ENCODE measurements at regions not wholly inside any gene's neighbourhood (a gene's known extent, or its start where the extent isn't known, plus 50 kb on each side); places are given as distances from the start of the nearest gene placed in this dataset.
"Not testable (repeated sequence)": the region's sequence is repeated elsewhere in the genome, so short reads cannot be mapped to it uniquely, and the experiment has no call there.

DNA sequence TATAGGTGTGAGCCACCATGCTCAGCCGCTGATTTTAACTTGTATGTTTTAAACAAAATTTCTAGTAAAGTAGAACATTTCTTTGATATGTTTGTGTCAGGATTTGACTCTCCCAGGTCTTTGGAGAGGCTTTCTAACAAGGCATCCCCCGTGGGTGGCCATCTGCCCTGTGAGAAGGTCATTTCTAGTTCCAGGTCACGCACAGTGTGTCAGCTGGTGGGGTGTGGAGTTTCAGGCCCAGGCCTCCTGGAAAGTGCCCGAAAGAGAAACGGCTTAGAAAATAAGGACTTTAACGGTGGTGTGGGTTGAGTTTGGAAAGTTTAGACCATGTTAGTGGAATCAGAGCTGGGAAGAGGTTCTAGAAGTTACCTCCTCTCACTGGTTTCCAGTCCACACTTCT lies 61.0 kb downstream of the SPDYE17 start:
- DNase-seq: not testable (repeated sequence)

DNA sequence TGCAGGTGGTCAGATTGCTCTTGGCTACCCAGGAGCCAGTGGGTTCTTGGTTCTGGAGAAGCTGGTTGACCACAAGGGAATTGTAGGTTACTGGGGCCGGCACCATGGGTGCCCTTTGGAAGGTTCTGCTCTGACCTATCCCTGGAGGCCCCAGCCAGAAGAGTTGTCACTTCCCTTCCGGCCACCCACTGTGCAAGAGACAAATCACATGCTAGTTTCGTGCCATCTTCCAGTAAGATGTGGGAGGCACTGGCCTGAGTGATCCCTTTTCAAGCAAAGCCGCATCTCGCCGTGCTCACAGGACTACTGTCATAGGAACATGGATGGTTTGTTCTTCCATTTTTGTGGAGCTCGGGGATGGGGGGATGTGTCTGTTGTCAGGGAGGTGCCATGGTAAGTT lies 62.3 kb downstream of the SPDYE17 start:
- DNase-seq: not testable (repeated sequence)

DNA sequence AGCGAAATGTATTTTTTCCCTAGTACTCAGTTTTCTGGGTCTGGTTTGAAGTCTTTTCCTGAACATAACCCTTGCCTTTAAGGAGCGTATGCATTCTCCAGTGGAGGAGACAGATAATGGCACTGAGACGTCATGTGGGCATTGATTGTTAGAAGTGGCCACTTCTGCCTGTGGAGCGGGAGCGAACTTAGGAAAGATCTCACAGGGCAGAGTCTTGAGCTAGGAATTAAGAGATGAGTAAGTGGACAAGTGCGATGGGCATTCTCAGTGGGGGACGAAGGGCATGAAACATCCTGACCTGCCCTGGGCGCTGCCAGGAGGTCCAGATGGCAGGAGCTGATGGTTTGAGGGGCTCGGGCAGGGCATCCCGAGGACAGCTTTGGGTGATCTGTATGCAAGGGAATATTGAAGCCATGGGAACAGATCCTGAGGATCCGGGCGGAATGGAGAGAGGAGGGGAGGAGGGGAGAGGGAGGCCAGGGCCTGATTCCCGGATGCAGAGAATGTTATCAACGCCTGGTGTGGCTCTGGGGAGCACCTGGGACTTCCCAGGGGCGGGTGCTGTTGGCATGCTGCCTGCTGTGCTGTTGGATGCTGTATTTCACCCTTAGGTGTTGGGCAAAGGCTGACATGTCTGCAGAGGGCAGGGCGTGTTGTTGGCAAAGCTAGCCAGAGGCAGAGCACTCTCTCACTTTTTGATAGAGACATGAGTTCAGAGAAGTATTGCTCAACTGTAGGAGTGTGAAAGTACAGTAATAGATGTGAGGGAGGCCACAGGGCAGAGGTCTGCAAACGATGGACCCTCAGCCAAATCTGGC lies 66.2 kb downstream of the SPDYE17 start:
- DNase-seq: not testable (repeated sequence)

DNA sequence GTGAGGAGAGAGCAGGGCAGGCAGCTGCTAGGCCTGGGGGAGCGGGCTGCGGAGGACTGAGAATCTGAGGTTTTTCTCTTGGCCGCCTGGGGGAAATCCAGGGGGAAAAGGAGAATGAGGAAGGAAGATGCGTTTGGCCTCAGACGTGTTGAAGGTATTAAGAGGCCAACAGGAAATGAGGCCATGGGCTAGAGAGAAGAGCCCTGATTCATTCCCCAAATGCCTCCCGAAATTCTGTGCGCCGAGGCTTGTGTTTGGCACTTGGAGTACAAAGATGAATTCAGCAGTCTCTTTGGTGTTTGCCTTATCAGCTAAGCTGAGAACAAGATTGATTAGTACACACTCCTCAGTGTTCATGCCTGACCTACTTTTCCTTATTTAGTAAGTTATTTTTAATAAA lies 68.1 kb downstream of the SPDYE17 start:
- not testable (repeated sequence) for DNase-seq

DNA sequence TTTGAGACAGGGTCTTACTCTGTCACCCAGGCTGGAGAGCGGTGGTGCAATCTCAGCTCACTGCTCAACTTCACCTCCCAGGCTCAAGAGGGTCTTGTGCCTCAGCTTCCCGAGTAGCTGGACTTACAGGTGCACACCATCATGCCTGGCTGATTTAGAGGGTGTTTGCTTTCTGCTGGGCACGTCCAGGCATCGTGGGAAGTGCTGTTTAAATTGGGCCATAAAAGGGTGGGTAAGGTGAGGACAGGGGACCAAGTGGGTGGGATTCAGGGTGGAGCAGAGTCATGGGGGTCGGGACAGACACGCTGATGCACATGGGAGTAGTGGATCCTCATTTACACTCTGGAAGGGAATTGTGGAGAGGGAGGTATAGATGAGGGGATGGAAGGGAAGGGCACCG lies 69.1 kb downstream of the SPDYE17 start:
- not testable (repeated sequence) for DNase-seq

DNA sequence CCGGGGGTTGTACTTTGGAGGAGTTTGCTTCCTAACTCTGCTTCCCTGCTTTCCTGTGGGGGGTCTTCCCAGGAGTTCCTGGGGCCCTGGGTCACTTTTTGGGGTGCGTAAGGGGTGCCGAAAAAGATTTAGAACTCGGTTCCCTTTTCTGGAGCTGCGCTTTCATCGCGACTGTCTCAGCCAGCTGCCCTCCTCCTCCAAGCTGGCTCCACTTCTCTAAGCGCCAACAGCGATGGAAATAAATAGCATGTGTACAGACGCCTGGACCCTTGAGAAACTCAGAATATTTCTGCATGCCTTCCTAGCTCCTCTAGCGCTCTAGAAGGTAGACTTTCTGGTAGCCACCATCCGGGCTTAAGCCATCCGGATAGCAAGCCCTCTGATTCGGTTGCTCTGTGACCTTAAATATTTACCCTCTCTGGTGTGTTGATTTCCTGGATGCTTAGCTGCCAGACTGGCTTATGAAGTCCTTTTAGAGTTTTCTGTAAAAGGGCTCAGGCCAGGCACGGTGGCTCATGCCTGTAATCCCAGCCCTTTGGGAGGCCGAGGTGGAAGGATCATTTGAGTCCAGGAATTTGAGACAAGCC lies 71.7 kb downstream of the SPDYE17 start:
- not testable (repeated sequence) for DNase-seq

DNA sequence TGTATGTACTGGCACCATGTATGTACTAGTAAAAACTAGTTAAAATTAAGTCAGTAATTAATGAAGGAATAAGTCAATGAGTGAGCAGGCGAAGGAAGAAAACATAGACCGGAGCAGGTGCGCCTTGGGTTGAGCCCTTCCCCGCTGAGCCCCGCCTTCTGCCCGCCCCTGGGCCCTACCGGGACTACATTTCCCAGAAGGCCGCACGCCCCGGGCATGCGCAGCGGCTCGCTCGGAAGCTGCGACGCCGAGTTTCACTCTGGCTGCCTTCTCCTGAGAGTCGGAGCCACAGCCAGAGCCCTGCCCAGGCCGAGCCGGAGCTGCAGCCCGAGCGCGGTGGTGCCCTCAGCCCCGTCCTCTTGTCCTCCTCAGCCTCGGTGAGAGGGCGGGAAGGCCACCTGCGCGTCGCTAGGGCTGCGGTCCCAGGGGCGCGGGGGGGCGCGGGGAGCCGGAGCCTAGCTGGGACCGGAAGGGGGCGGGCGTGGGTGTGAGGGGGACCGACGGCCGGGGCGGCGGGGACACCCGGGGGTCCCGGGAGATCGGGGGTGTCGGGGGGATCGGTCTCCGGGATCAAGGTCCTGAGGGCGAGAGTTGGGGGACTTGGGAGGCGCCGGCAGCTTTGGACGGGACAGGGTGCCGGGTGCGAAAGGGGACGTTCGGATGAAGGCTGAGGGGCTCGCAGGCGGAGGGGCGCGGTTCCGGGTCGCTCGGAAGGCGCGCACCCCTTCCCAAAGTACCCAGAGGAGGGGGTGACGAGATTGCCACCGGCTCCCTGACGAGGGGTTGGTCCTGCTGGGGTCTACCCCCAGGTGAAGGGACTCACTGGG lies 72.4 kb downstream of the SPDYE17 start:
- DNase-seq: not testable (repeated sequence)

DNA sequence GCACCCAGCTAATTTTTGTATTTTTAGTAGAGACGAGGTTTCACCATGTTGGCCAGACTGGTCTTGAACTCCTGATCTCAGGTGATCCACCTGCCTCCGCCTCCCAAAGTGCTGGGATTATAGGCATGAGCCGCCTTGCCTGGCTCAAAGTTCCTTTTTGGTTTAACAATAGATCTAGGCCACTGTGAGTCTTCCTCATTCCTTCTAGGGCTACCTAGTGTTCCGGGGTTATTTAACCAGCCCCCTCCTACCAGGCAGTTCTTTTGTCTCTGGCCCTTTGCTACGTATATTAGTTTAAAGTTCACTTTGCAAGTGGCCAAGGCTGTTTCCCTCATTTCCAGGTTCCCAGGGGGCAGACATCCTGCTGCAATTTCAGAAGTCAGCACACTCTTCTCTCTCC lies 75.6 kb downstream of the SPDYE17 start:
- not testable (repeated sequence) for DNase-seq

DNA sequence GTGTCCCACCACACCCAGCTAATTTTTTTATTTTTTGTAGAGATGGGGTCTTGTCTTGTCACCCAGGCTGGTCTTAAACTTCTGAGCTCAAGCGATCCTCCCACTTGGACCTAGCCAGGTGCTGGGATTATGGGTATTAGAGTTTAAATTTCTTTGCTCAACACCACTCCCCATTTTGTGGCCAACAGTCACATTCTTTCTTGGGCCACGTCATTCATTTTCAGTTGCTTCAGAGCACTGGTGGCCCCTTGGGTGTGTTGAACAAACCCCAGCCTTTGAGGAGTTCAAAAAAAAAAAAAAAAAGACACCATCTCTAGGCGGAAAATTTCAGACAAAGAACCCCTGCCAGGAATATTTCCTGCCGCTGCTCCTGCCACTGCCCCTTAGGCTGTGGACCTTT lies 77.0 kb downstream of the SPDYE17 start:
- not testable (repeated sequence) for DNase-seq

DNA sequence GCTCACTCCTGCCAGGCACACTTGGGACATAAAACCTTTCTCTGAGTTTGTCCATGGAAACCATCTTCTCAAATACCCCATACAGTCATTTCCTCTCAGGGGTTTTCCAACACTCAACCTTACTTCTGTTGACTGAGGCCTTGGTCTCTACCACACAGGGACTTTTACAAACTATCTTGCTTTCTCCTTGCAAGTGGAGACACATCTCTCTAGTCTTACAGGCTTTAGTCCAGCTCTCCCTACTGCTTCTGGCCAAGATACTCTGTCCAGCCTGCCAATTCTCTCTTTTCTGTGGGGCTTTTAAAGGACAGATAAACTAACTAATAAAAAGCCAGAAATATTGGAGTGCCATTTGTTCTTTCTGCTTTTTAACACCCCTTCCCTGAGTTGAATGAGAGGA lies 87.6 kb downstream of the SPDYE17 start:
- DNase-seq: not testable (repeated sequence)

DNA sequence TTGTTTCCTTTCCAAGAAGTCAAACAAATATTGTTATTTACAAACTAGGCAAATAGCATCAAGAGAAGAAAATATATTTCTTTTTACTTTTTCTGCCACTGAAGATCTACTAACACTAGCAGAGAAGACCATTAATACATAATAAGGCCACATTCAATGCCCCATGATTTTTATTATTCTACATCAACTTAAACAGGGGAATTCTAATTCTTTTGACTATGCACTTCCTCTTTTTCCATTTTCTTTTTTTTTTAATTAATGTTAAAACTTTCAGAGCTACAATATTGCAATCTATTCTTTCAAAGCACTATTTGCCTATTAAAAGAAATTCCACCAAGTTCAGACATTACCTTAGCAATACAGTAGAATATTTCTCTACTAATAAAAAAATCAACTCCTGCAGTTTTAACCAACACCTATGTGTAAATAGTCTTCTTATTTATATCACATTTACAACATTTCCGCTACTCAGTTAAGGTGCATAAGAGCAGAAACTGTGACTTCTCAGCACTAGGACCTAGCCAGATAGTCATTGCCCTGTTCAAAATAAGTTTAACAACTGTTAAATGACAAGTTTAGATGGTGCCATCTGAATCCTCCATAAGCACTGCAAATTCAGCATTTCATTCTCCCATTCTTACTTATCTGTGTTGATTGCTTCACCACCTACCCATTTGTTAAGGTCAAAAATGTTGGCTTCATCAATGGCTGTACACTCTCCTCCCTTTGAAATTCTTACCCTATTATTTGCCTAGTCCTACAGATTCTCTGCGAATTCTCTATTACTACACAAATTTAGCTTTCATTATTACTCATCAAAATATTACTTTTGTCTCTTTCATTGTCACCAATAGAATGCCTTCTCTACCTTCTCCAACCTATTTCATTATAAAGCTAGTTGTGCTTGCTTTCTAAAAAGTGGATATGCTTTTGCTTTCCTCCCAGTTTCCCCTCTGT lies 90.1 kb downstream of the SPDYE17 start:
- not testable (repeated sequence) for DNase-seq

DNA sequence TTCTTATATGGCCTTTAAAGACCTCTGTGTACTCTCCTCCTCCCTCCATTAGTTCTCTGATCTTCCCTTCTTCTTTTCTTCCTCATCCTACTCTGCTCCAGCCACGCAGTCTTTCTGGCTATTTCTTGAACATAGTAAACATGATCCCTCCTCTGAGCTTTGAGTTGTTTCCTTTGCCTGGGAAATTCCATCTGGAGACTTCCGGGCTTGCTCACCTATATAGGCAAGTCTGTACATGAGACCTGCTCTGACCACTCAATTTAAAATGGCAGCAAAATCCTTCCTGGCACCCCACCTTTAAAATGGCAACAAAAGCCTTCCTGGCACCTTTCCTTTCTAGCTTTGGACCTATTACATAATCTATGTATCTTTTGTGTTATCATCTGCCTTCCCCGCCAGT lies 94.4 kb downstream of the SPDYE17 start:
- DNase-seq: not testable (repeated sequence)

DNA sequence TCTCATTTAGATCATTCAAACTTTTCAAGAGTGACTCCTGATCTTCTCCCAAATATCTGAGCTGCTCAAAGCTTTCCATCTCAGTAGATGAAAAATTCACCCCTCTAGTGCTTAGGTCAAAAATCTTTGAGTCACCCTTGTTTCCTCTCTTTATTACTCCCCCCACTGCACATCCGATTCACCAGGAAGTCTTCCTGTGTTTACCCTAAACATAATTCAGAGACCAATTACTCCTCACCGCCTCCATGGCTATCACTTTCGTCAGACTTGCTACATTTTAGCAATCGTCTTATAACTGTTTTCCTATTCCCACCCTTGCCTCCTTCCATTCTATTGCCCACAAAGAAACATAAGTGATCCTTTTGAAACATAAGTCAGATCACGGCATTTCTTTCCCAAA lies 94.8 kb downstream of the SPDYE17 start:
- DNase-seq: not testable (repeated sequence)

DNA sequence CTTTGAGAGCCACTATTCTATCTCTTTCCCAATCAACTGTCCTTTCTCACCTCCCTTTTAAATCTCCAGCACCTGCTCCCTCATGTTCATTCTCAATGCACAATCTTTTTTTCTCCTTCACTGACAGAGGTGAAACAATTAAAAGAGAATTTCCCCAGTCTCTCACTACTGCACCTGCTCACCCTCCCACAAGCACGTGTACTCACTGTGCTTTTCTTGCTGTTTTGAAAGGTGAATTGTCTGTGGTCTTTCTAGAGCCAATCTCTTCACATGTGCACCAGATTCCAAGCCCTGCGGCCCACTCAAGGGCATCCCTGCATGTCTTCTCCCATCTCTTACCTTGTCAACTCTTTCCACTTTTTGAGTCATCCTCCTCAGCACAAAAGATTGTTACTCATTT lies 95.8 kb downstream of the SPDYE17 start:
- DNase-seq: not testable (repeated sequence)

DNA sequence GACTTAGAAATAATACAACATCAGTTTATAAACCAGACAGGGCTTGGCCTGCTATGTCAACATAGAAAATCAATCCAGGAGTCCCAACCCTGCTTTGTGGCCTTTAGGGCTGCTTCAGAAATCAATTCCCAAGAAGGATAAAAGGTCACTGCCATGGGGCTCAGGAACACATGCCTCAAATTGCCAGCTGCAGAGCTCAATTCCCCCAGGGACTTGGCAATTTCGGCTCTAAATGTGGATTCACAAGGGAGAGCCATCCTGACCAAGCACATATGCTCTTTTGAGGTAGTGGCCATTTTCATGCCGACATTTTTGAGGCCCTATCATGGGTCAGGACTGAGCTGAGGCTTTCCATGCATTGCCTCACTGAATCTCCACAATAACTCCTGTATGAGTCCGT lies 97.5 kb downstream of the SPDYE17 start:
- DNase-seq: not testable (repeated sequence)

DNA sequence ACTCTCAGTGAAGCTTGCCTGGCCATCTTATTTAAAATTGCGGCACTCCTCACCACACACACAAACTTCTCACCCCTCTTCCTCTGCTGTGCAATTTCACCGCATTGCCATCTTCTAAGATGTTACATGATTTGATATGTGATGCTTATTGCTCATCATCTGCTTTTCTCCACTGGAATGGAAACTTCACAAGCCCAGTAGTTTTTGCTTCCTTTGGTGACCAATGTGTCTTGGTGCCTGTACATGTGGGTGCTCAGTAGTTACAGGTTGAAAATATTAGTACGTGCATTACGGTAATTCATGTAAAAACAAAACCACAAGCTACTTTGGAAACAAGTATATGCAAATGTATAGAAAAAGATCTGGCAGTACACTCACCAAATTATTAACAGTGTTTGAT lies 99.2 kb downstream of the SPDYE17 start:
- not testable (repeated sequence) for DNase-seq

DNA sequence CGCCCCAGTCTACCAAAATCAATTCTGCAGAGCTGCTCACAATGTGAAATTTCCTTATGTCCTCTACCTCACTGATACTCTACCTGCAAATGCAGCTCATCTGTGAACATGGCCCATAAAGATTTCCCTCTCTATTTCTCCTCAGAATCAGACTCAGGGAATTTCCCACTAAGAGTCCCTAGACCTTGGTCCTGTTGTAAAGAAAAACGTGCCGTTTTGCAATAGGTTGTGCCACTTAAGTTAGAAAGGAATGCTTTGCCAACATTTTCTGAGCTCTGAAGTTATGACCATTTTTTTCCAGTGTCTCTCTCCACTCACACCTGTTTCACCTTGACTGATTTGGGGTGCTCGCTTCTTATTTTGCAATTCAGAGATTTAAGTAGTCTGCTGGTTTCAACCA lies 100.7 kb downstream of the SPDYE17 start:
- not testable (repeated sequence) for DNase-seq

DNA sequence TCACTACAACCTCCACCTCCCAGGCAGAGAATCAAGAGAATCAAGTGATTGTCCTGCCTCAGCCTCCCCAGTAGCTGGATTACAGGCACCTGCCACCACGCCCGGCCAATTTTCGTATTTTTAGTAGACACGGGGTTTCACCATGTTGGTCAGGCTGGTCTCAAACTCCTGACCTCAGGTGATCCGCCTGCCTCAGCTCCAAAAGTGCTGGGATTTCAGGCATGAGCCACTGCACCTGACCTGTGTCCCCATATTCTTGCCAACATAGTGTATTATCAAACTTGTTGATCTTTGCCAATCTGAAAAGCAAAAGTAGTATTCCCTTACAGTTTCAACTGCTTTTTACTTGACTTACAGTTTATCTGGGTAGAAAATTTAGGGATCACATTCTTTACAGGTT lies 101.7 kb downstream of the SPDYE17 start:
- DNase-seq: not testable (repeated sequence)

DNA sequence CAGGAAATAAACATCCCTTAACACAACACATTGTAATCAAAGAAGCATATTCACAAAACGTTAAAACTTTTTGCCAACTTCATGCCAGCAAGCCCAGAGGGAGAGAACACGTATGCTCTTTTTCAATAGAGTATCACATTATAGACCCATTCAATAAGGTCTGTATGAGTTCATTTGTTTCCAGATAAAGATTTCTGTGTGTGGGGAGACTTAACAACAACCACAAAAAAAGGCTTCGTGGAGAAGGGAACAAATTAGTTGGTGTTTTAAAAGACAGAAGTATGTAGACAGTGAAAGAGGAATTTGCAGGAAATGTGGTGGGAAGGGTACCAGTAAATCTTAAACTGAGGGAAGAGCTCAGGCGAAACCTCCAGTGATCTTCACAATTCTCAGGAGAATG lies 103.4 kb downstream of the SPDYE17 start:
- DNase-seq: not testable (repeated sequence)

DNA sequence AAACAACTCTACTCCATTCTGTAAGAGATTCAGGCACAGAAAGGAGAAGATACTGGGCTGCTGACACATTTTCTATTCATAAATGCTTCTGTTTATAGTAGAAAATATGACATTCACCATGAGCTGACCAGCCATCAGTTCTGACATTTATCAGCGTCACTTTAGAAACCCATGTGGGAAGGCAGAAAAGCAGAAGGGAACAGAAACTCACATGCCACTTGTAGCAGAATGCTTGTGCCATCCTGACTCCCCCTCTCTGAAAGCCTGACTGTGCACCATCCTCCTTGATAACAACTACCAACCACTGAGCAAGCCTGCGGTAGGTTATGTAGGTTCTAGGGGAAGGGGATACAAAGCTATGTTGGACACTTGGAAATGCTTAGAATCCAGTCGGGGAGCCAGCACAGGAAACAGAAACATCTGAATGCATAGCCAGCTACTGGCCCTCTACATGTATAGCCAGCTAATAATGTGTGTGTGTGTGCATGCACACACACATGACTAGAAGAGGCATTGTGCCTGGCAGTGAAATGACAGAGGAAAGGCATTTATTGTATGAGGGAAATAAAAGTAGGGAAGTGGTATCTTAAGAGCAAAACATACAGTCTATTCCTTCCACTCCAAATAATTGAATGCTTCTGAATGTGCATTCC lies 104.3 kb downstream of the SPDYE17 start:
- DNase-seq: not testable (repeated sequence)

DNA sequence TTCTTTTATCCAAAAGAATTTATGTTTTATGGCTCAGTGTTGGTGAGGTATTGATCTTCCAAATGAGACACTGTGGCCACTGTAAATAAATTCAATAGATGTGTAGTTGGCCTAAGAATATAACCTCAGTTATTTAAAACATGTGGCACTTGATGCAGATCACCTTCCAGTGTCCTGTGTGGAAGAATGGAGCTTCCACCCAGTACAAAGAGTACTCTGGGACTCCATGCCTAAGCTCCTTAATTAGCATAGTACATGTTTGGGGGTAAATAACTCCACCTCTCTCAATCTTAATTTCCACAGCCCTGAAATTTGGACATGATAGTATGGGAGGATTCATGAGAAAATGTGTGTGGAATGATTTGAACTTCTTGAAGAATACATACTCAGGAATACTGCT lies 105.7 kb downstream of the SPDYE17 start:
- DNase-seq: not testable (repeated sequence)

DNA sequence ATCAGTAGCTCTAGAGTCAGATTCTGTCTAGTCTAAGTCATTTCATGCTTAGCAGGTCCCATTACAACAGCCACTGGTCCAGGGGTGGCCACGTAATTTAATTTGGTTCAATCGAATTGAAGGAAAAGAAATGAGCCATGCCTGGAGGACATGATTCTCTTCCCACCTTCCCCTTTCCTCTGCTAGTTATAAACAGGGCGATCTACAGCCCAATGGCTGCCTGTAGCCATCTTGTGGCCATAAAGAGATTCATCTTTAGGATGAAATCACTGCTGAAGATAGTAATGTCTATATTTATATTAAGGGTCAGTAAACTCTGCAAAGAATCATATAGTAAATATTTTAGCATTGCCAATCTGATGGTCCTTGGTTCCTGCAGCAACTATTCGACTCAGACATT lies 107.4 kb downstream of the SPDYE17 start:
- DNase-seq: not testable (repeated sequence)

All from CD4-positive, alpha-beta T cell treated with Interleukin-4 for 1 hour (primary cell).